Retinal pigment epithelial cell (primary cell): ENCODE measurements at regions not wholly inside any gene's neighbourhood (a gene's known extent, or its start where the extent isn't known, plus 50 kb on each side); places are given as distances from the start of the nearest gene placed in this dataset.

Source experiments
- DNase-seq: peaks from one replicate; pipeline ENCODE4 v3.0.0-alpha.2; 2010; ENCODE audit warnings: low read depth
- H3K4me3 ChIP-seq: 2 replicates; pipeline ENCODE4 v1.5.1; 2011; ENCODE audit warnings: mild to moderate bottlenecking, low read length, control low read depth, moderate library complexity
- TF ChIP-seq, protein P1 (sequence below): conservative IDR thresholded peaks from 2 replicates; pipeline ENCODE4 v1.5.1; 2011; ENCODE audit warnings: low read depth, low read length, control low read depth, inconsistent platforms

DNA sequence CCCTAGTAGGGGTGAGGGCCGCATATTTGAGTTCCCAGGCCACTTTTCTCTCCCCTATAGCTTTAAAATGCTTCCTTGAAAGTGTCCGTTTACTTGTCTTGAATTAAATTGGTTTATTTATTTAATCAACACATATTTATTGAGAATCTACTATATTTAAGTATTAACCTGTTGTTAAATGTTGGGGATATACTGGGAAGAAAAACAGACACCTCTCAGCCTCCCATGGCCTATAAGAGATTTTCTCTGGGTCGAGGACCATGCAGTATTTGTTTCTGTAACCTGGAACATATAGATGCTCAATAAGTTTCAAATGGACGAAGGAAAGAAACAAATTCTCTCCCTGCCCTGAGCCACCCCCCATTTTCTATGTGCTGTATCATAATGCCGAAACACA is 98.6 kb downstream of the INSIG2 start:
- peak overlapping the region; percentile 78 for H3K4me3 ChIP-seq
- DNase-seq = no peak
- TF ChIP-seq, protein P1, sequence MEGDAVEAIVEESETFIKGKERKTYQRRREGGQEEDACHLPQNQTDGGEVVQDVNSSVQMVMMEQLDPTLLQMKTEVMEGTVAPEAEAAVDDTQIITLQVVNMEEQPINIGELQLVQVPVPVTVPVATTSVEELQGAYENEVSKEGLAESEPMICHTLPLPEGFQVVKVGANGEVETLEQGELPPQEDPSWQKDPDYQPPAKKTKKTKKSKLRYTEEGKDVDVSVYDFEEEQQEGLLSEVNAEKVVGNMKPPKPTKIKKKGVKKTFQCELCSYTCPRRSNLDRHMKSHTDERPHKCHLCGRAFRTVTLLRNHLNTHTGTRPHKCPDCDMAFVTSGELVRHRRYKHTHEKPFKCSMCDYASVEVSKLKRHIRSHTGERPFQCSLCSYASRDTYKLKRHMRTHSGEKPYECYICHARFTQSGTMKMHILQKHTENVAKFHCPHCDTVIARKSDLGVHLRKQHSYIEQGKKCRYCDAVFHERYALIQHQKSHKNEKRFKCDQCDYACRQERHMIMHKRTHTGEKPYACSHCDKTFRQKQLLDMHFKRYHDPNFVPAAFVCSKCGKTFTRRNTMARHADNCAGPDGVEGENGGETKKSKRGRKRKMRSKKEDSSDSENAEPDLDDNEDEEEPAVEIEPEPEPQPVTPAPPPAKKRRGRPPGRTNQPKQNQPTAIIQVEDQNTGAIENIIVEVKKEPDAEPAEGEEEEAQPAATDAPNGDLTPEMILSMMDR = no peak

DNA sequence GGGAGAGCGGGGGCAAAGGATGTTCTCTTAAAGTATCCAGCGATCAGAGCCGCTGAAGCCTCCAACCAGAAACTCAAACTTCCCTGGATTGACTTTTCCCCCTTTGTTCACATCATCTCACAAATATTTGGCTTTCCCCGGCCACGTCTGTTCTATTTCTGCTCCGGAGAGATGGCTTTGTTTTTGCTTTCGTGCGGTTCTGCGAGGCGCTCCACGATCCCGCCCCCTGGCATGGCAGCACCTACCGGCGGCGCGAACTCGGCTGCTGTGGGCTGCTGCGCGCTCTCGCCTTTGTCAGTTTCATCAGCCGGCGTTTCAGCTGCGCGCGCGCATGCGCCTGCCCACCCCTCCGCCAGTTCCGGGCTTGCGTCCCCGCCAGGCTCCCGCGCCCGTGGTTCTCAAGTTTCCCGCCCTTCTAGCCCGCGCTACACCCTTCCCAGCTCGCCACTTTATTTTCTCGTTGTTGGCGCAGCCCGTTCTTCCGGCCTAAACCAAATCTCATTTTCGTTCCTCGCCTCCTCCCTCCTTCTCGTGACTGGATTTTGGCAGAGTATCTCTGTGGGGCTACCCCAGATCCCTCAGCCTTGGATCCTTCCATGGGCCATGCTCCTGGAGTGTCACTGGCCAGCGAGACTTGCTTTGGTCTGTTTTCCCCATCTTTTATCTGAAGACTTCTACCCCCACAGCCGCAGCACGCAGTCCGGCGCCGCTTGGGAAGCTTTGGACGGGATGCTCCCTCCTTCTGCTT is 98.0 kb downstream of the INSIG2 start:
- H3K4me3 ChIP-seq = peak overlapping the region; percentile 78
- DNase-seq = no peak
- TF ChIP-seq, protein P1 = peak; percentile 6

DNA sequence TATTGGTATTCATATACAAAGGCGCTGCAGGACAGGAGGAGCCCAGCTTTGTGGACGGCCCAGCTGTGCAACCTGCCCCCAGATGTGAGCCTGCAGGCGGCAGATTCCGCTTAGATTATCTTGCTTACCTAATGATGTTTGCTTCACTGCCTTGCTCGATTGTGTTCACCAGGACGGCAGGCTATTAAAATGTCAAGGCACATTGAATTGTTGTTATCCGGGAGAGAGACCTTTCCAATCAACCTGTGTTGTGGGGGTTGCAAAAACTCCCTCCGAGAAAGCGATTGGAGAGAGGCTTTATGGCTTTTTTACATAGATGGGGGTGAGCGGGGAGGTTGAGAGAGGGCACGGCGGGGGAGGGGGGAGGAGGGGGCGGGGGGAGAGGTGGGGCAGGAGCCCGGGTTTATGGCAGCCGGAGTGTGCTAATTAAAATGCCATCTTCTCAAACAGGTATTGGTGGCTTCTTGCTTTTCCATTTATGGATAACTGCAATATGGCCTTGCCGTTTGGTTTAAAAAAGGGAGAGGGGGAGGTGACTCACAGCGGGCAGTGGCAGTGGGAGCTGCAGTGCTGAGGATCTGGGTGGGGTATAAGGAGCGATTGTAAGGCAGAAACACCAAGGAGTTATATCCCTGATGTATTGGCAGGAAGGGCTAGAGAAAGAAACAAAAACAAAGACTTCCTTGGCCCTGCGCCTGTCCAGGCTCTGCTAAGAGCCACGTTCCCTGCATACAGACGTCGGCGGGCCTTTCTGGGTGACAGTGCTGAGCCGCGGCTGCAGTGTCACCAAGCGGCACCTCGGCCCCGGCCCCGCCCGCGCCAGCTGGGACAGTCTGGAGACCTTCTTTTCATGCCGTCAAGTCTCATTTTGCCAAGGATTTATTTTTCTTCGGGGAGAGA is 97.2 kb downstream of the INSIG2 start:
- TF ChIP-seq, protein P1 = no peak
- DNase-seq = no peak
- peak overlapping the region; percentile 78 for H3K4me3 ChIP-seq

DNA sequence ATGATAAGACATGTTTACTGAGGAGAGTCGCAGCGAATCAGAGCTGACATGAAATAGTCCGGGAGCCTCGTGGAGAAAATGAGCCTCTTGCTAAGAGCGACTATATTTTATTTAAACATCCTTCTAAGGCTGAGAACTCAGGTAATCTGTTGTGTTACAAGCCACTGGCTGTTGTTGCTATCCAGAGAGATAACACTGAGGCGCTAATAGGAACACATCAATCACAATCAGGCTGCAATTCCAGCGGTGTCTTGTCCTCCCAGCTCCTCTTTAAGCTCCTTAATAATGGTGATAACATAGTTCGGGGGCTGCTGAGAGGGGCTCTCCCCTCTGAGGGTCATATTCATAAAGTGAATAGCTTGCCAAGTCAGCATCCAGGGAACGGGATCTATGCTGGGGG is 95.1 kb downstream of the INSIG2 start:
- TF ChIP-seq, protein P1 = no peak
- no peak overlapping the region for H3K4me3 ChIP-seq

DNA sequence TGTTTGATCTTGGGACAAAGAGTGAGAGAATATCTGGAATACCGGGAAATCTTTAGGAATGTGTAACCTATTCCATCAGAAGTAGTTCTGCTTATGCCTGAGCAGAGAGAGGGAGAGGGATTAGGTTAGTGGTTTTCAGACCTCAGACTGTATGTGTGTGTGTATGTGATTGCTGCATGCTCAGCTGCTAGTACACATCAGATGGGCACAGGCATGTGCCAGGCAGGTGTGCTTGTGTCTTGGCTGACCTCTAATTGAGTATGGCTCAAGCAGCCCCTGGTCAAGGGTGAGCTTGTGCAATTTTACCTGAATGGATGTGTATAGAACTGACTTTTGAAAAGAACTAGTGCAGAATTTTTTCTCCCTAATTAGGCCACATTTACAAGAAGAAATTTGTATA is 91.2 kb downstream of the INSIG2 start:
- peak; percentile 20 for DNase-seq
- H3K4me3 ChIP-seq = no peak overlapping the region
- TF ChIP-seq, protein P1 = no peak

More for the DNA sequence above, 95.1 kb downstream of the INSIG2 start:
- no peak for DNase-seq

DNA sequence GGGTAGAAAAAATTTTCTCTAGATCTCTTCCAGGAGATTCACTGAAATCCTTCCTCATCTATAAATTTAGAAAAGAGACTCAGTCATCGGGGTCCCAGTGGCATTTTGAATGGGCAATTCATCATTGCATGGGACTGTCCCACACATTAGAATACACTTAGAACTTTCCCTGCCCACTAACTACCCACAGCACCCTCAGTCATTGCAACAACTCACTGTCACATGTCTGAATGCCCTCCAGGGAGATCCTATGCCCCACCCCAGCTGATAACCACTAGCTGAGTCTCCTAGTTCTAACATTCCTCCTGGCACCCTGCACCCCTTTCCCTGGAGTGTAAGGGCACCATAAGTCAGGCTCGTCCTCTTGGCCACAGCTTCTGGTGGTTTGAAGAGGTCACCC is 89.6 kb downstream of the INSIG2 start:
- no peak for DNase-seq
- TF ChIP-seq, protein P1 = no peak
- H3K4me3 ChIP-seq = no peak overlapping the region
